Neuronal stem cell (in vitro differentiated cells): ENCODE measurements at regions not wholly inside any gene's neighbourhood (a gene's known extent, or its start where the extent isn't known, plus 50 kb on each side); places are given as distances from the start of the nearest gene placed in this dataset.

Source experiments
- DNase-seq: peaks from one replicate; pipeline ENCODE4 v3.0.0-alpha.2; 2013; ENCODE audit warnings: low spot score
- H2AFZ ChIP-seq: one replicate; pipeline ENCODE4 v1.6.1; 2013; ENCODE audit warnings: mild to moderate bottlenecking, low read length, inconsistent platforms
- H2AK5ac ChIP-seq: 2 replicates; pipeline ENCODE4 v1.6.1; 2013; ENCODE audit warnings: low read depth, mild to moderate bottlenecking, inconsistent platforms, low read length, moderate library complexity, mixed read lengths
- H2BK120ac ChIP-seq: 2 replicates; pipeline ENCODE4 v1.6.1; 2013; ENCODE audit warnings: low read depth, mild to moderate bottlenecking, inconsistent platforms, low read length, moderate library complexity, mixed read lengths
- H2BK12ac ChIP-seq: one replicate; pipeline ENCODE4 v1.6.1; 2013; ENCODE audit warnings: low read length, inconsistent platforms
- H2BK15ac ChIP-seq: 2 replicates; pipeline ENCODE4 v1.6.1; 2013; ENCODE audit warnings: mild to moderate bottlenecking, low read length, inconsistent platforms, mixed read lengths
- H2BK5ac ChIP-seq: one replicate; pipeline ENCODE4 v1.6.1; 2013; ENCODE audit warnings: inconsistent platforms, mild to moderate bottlenecking, low read length, moderate library complexity
- H3K14ac ChIP-seq: one replicate; pipeline ENCODE4 v1.6.1; 2013; ENCODE audit warnings: low read length, inconsistent platforms
- H3K18ac ChIP-seq: 2 replicates; pipeline ENCODE4 v1.6.1; 2013; ENCODE audit warnings: low read length, inconsistent platforms
- H3K23ac ChIP-seq: 2 replicates; pipeline ENCODE4 v1.6.1; 2013; ENCODE audit warnings: low read depth, mild to moderate bottlenecking, mixed read lengths, low read length, inconsistent platforms; ENCODE audit not compliant: poor library complexity
- H3K27ac ChIP-seq: replicated peaks from 3 replicates; pipeline ENCODE4 v1.5.1; 2013; ENCODE audit warnings: low read length, inconsistent platforms
- H3K27me3 ChIP-seq, 3 experiments: 2 replicates each; pipeline ENCODE4 v1.6.1; 2013; ENCODE audit warnings: low read length in 3 of 3, mild to moderate bottlenecking in 2 of 3, inconsistent platforms in 1 of 3, low read depth in 1 of 3, mixed read lengths in 1 of 3, moderate library complexity in 1 of 3; ENCODE audit not compliant: control insufficient read depth in 3 of 3, insufficient read depth in 3 of 3
- H3K36me3 ChIP-seq, 2 donors: replicated peaks in 1 of 2; 2 replicates each; pipeline ENCODE4 v1.6.1; 2013; ENCODE audit warnings: low read length in 2 of 2; ENCODE audit not compliant: control insufficient read depth in 2 of 2, insufficient read depth in 2 of 2
- H3K4ac ChIP-seq: 2 replicates; pipeline ENCODE4 v1.6.1; 2013; ENCODE audit warnings: inconsistent platforms, mild to moderate bottlenecking, low read length, moderate library complexity
- H3K4me1 ChIP-seq, 2 donors: 1 replicate in 1 of 2; 2 replicates in 1 of 2; pipeline ENCODE4 v1.6.1; 2013; ENCODE audit warnings: low read length in 2 of 2, low read depth in 1 of 2; ENCODE audit not compliant: control insufficient read depth in 2 of 2, insufficient read depth in 1 of 2
- H3K4me2 ChIP-seq: one replicate; pipeline ENCODE4 v1.6.1; 2013; ENCODE audit warnings: mild to moderate bottlenecking, low read length, inconsistent platforms; ENCODE audit not compliant: insufficient read depth, poor library complexity, severe bottlenecking
- H3K4me3 ChIP-seq, 2 donors: 2 replicates each; pipeline ENCODE4 v1.5.1; 2013; ENCODE audit warnings: low read length in 2 of 2, mild to moderate bottlenecking in 2 of 2, inconsistent platforms in 1 of 2, moderate library complexity in 1 of 2
- H3K79me1 ChIP-seq: one replicate; pipeline ENCODE4 v1.6.1; 2013; ENCODE audit warnings: low read depth, mild to moderate bottlenecking, inconsistent platforms, low read length, moderate library complexity
- H3K9ac ChIP-seq: one replicate; pipeline ENCODE4 v1.6.1; 2013; ENCODE audit warnings: mild to moderate bottlenecking, low read depth, low read length, inconsistent platforms; ENCODE audit not compliant: poor library complexity
- H3K9me3 ChIP-seq, 2 donors: replicated peaks in 1 of 2; 2 replicates each; pipeline versions ENCODE3 to v1.6.1; 2013; ENCODE audit warnings: low read length in 2 of 2, mild to moderate bottlenecking in 2 of 2, inconsistent platforms in 1 of 2, low read depth in 1 of 2, mixed read lengths in 1 of 2, moderate library complexity in 1 of 2; ENCODE audit not compliant: control insufficient read depth in 2 of 2, insufficient read depth in 1 of 2
- H4K8ac ChIP-seq: one replicate; pipeline ENCODE4 v1.6.1; 2013; ENCODE audit warnings: low read depth, mild to moderate bottlenecking, inconsistent platforms, low read length, moderate library complexity
- H4K91ac ChIP-seq: one replicate; pipeline ENCODE4 v1.6.1; 2013; ENCODE audit warnings: low read length, low read depth, mild to moderate bottlenecking, inconsistent platforms; ENCODE audit not compliant: poor library complexity
- WGBS, 2 donors: extraction: QIAGEN DNeasy Blood & Tissue Kit; methylation state at CpG; one replicate each; pipeline ENCODE4 v1.1.7; 2013; ENCODE audit warnings: missing lambda C conversion rate in 2 of 2, mixed read lengths in 1 of 2; ENCODE audit not compliant: insufficient read length in 2 of 2, insufficient replicate concordance in 1 of 2; ENCODE audit errors: extremely low coverage in 2 of 2; 5-methylcytosine and 5-hydroxymethylcytosine counted together

DNA sequence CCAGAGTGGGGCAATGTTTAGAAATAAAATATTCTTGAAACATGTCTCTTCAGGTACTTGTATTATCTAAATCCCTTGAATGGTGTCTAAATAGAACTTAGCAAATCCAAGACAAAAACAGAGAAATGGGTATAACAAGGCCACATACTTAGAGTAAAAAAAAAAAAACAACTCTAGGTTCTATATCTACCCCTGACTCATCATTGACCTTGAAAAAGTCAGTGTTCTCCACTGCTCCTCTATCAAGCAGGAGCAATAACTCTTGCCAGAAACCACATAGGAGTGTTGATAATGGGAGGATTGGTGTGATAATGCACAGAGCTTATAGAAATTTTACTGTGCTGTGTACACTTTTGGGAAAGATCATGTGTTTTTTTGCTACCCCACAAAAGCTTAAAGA lies 296.6 kb upstream of the PMFBP1 start:
- Histone ChIP-seq H3K79me1 (no peaks in the 10 kb centered on the region), H3K9ac (no peak overlapping the region), H2BK120ac (no peak overlapping the region), H3K27ac (no peak overlapping the region), H3K18ac (no peak overlapping the region), H3K14ac (no peak overlapping the region), H3K4ac (no peak overlapping the region), H2BK12ac (no peak overlapping the region), H3K27me3 (no peaks in the 10 kb centered on the region), H3K4me1 (peaks cover 4 to 9% of the 10 kb centered on the region in 2 donors), H2AFZ (no peak overlapping the region), H3K9me3 (peaks cover 0 to 4% of the 10 kb centered on the region in 2 donors), H3K4me2 (no peak overlapping the region), H4K91ac (no peak overlapping the region), H3K36me3 (no peaks in the 10 kb centered on the region), H2AK5ac (no peak overlapping the region), H2BK5ac (no peak overlapping the region), H4K8ac (no peak overlapping the region), H3K4me3 (no peak overlapping the region), H3K23ac (no peak overlapping the region), H2BK15ac (no peak overlapping the region)
- no peak for DNase-seq

DNA sequence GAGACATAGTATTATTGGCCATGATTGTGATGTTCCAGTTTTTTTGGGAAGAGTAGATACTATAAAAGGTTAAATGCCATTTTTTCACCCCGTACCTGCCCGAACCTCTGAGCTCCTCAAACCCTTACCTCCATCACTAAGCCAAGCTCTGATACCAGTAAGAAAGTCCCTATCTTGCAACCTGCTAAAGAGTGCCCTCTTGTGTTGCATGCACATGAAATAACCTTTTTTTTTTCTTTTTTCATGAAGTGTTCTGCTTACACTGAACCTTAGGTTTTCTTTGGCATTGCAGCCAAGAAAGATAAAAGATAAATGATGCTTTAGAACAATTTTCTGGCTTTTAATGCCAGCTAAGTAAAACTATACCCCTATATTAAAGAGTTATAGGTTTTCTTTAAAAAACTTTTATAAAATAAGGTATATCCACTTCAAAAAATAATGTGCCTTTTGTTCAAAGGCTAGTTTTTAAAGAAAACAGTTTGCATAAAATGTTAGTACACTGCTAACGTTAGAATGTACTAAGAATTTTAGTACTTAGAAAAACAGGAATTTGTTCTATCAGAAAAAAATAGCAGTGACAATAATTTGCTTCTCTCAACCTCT lies 295.3 kb upstream of the PMFBP1 start:
- H2BK15ac ChIP-seq = no peak overlapping the region
- no peaks in the 10 kb centered on the region for H3K36me3 ChIP-seq
- no peak overlapping the region for H3K4ac ChIP-seq
- H3K27me3 ChIP-seq = no peaks in the 10 kb centered on the region
- no peak overlapping the region for H4K8ac ChIP-seq
- DNase-seq = peak; percentile 11
- no peak overlapping the region for H3K23ac ChIP-seq
- H2BK12ac ChIP-seq = no peak overlapping the region
- no peak overlapping the region for H3K4me3 ChIP-seq
- H3K27ac ChIP-seq = no peak overlapping the region
- no peak overlapping the region for H2BK120ac ChIP-seq
- no peak overlapping the region for H3K4me2 ChIP-seq
- no peak overlapping the region for H3K9ac ChIP-seq
- no peak overlapping the region for H2AK5ac ChIP-seq
- no CpG with 5 or more reads among the region's 3 CpGs for WGBS, 2 donors
- H3K14ac ChIP-seq = no peak overlapping the region
- no peak overlapping the region for H2BK5ac ChIP-seq
- H4K91ac ChIP-seq = no peak overlapping the region
- no peak overlapping the region for H3K18ac ChIP-seq
- no peaks in the 10 kb centered on the region for H3K79me1 ChIP-seq
- H2AFZ ChIP-seq = no peak overlapping the region
- H3K9me3 ChIP-seq = peaks cover 0 to 4% of the 10 kb centered on the region in 2 donors
- peaks cover 4 to 9% of the 10 kb centered on the region in 2 donors for H3K4me1 ChIP-seq

DNA sequence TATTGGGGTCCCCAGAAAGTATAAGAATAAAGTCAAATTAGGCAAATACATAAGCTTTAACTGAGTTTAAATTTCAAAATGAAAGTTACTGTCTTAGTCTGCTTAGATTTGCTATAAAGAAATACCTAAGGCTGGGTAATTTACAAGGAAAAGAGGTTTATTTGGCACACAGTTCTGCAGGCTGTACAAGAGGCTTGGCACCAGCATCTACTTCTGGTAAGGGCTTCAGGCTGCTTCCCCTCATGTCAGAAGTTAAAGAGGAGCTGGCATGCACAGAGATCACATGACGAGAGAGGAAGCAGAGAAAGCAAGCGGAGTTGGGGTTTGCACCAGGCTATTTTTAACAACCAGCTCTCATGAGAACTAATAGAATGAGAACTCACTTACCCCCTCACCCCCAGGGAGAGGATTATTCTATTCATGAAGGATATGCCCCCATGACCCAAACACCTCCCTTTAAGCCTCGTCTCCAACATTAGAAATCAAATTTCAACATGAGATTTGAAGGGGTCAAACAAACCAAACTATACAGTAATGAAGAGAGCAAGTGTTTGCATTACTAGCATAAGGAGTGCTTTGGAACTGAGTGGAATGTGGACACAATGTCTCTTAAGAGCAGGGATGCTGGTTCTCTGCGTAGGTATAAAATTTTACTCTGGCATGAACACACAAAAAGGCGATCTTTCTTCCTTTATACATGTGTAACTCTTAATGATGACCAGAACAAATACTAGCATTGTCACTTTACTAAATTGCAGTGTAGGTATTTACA lies 292.8 kb upstream of the PMFBP1 start:
- Histone ChIP-seq H3K4me2 (no peak overlapping the region), H2BK12ac (no peak overlapping the region), H3K4me3 (no peak overlapping the region), H3K36me3 (no peaks in the 10 kb centered on the region), H4K8ac (no peak overlapping the region), H2AFZ (no peak overlapping the region), H3K4ac (no peak overlapping the region), H3K27me3 (no peaks in the 10 kb centered on the region), H3K14ac (no peak overlapping the region), H3K9me3 (peaks cover 0 to 4% of the 10 kb centered on the region in 2 donors), H4K91ac (no peak overlapping the region), H2AK5ac (no peak overlapping the region), H2BK5ac (no peak overlapping the region), H3K27ac (no peak overlapping the region), H3K9ac (no peak overlapping the region), H3K18ac (no peak overlapping the region), H3K79me1 (no peaks in the 10 kb centered on the region), H2BK15ac (no peak overlapping the region), H2BK120ac (no peak overlapping the region), H3K4me1 (peaks cover 0 to 2% of the 10 kb centered on the region in 2 donors), H3K23ac (no peak overlapping the region)
- no CpG with 5 or more reads among the region's 5 CpGs for WGBS, 2 donors
- DNase-seq = no peak

DNA sequence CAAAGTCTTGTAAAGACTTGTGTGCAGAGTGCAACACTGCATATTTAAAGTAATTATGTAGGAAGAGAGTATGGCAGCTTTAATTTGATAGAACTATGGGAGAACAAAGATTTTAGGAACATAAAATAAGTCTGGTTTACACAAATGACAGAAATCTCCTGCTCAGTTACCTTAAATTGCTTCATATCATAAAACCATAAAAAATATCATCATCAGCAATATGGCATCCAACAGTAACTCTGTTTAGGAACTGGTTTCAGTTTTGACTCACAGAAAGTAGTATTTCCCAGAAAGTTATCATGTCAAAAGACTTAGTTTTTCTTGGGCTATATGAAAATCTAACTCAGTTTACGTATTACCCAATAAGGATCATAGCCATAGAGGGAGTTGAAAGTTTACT lies 292.1 kb upstream of the PMFBP1 start:
- H3K36me3 ChIP-seq = no peaks in the 10 kb centered on the region
- no peak overlapping the region for H3K4me3 ChIP-seq
- no peak overlapping the region for H2AK5ac ChIP-seq
- no peak overlapping the region for H3K9ac ChIP-seq
- no peak overlapping the region for H3K4me2 ChIP-seq
- no peak overlapping the region for H2BK5ac ChIP-seq
- no peak for DNase-seq
- H3K18ac ChIP-seq = no peak overlapping the region
- H3K27ac ChIP-seq = no peak overlapping the region
- no peaks in the 10 kb centered on the region for H3K27me3 ChIP-seq
- peaks cover 0 to 4% of the 10 kb centered on the region in 2 donors for H3K9me3 ChIP-seq
- WGBS, 2 donors = no CpG with 5 or more reads among the region's 1 CpG
- no peak overlapping the region for H2BK15ac ChIP-seq
- H4K8ac ChIP-seq = no peak overlapping the region
- H3K14ac ChIP-seq = no peak overlapping the region
- H2BK120ac ChIP-seq = no peak overlapping the region
- H2BK12ac ChIP-seq = no peak overlapping the region
- no peak overlapping the region for H4K91ac ChIP-seq
- no peak overlapping the region for H3K23ac ChIP-seq
- H3K4ac ChIP-seq = no peak overlapping the region
- H2AFZ ChIP-seq = no peak overlapping the region
- H3K79me1 ChIP-seq = no peaks in the 10 kb centered on the region
- H3K4me1 ChIP-seq = no peaks in the 10 kb centered on the region
